ENCODE measurements at regions not wholly inside any gene's neighbourhood (a gene's known extent, or its start where the extent isn't known, plus 50 kb on each side); places are given as distances from the start of the nearest gene placed in this dataset.

DNA sequence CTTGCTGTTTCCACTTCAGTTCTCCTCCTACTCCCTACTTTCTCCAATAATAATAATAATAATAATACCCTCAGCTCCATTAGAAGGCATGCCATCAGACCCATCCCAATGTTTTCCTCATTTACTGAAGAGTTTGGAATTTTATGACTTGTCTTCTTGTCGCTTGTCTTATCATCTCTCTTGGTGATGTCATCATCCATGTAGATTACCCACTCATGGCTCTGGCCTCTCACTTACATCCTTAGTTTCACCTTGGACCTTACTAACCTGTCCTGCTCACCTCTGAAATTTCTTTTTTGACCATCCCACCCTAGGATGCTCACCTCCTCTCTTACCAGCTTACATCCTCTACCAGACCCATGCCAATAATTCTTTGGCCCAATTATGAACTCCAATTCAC, 329.3 kb downstream of the ACTL7B start:
- Histone ChIP-seq H3K4me2 (ENCODE audit: low read length) (no peak overlapping the region), H3K36me3 (replicated peaks; ENCODE audit: low read depth, low read length) (no peaks in the 10 kb centered on the region), H3K27ac (ENCODE audit: low read length) (no peak overlapping the region), H3K4me3 (ENCODE audit: low read length) (no peak overlapping the region), H3K79me2 (ENCODE audit: low read length) (no peaks in the 10 kb centered on the region), H4K20me1 (ENCODE audit: insufficient read depth, low read length) (no peaks in the 10 kb centered on the region), H3K27me3 (ENCODE audit: low read depth, low read length) (no peaks in the 10 kb centered on the region; the same call in 1 of the 2 replicates), H2AFZ (ENCODE audit: low read depth, low read length) (no peak overlapping the region), H3K9me3 (ENCODE audit: insufficient read depth, low read length) (no peaks in the 10 kb centered on the region), H3K4me1 (ENCODE audit: low read length) (no peaks in the 10 kb centered on the region), H3K9ac (ENCODE audit: low read length) (no peak overlapping the region)
- TF ChIP-seq, protein P1, sequence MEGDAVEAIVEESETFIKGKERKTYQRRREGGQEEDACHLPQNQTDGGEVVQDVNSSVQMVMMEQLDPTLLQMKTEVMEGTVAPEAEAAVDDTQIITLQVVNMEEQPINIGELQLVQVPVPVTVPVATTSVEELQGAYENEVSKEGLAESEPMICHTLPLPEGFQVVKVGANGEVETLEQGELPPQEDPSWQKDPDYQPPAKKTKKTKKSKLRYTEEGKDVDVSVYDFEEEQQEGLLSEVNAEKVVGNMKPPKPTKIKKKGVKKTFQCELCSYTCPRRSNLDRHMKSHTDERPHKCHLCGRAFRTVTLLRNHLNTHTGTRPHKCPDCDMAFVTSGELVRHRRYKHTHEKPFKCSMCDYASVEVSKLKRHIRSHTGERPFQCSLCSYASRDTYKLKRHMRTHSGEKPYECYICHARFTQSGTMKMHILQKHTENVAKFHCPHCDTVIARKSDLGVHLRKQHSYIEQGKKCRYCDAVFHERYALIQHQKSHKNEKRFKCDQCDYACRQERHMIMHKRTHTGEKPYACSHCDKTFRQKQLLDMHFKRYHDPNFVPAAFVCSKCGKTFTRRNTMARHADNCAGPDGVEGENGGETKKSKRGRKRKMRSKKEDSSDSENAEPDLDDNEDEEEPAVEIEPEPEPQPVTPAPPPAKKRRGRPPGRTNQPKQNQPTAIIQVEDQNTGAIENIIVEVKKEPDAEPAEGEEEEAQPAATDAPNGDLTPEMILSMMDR (IDR thresholded peaks at IDR 0.05; ENCODE audit: low read depth, low read length) = no peak
- no peak for TF ChIP-seq EZH2phosphoT487 (IDR thresholded peaks at IDR 0.05; ENCODE audit: low read depth)

DNA sequence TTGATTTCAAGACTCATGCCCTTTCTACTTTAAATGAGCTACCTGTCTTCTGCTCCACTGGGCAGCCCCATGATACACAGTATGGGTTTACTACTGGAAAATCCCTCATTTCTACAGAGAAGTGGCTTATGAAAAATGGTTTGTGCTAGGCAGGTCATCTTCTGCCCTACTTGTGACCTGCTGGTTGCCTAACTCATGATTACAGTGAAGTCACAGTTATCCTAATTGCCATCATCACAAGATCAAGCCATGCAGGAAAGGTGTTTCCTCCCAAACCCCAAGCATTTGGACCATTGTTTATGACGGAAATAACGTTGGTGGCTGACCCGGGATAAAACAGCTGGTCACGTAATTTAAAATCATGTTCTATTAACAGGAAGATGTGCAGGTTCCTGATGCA, 330.6 kb downstream of the ACTL7B start:
- Histone ChIP-seq H2AFZ (ENCODE audit: low read depth, low read length) (no peak overlapping the region), H3K79me2 (ENCODE audit: low read length) (no peaks in the 10 kb centered on the region), H3K36me3 (replicated peaks; ENCODE audit: low read depth, low read length) (no peaks in the 10 kb centered on the region), H3K9me3 (ENCODE audit: insufficient read depth, low read length) (no peaks in the 10 kb centered on the region), H3K4me1 (ENCODE audit: low read length) (no peaks in the 10 kb centered on the region), H3K27me3 (ENCODE audit: low read depth, low read length) (peaks cover 2% of the 10 kb centered on the region; the same call in 1 of the 2 replicates), H4K20me1 (ENCODE audit: insufficient read depth, low read length) (no peaks in the 10 kb centered on the region), H3K9ac (ENCODE audit: low read length) (no peak overlapping the region), H3K4me2 (ENCODE audit: low read length) (no peak overlapping the region), H3K4me3 (ENCODE audit: low read length) (no peak overlapping the region), H3K27ac (ENCODE audit: low read length) (no peak overlapping the region)
- TF ChIP-seq EZH2phosphoT487 (IDR thresholded peaks at IDR 0.05; ENCODE audit: low read depth) = no peak
- TF ChIP-seq, protein P1 (IDR thresholded peaks at IDR 0.05; ENCODE audit: low read depth, low read length) = no peak

DNA sequence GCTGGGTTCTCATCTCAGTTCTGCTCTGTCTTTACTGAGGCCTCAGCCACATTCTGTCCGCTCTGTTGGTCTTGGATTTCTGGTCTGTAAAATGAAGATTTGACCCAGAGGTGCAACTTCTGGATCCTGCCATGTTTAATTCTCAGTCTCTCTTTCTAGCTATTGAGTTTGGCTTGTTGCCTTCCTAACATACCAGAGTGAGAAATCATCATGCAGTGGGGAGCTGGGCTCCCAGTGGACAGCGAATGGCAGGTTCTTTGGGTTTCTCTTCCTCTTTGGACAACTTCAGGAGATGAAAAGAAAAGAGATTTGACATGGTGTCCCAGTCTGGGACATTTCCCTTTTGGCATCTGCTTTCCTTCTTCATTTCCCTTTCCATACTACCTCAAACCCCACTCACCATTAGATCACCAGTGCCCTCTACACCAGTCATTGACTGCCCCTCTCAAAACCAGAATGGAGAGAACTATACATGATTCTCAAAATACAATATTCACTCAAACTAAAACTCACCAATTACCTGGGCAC, 334.7 kb downstream of the ACTL7B start:
- H3K4me2 ChIP-seq (ENCODE audit: low read length) = no peak overlapping the region
- H3K36me3 ChIP-seq (replicated peaks; ENCODE audit: low read depth, low read length) = no peaks in the 10 kb centered on the region
- H3K27me3 ChIP-seq (ENCODE audit: low read depth, low read length) = peaks cover 15% of the 10 kb centered on the region; the same call in 1 of the 2 replicates
- H3K27ac ChIP-seq (ENCODE audit: low read length) = no peak overlapping the region
- no peak overlapping the region for H2AFZ ChIP-seq (ENCODE audit: low read depth, low read length)
- H3K4me1 ChIP-seq (ENCODE audit: low read length) = no peaks in the 10 kb centered on the region
- no peaks in the 10 kb centered on the region for H4K20me1 ChIP-seq (ENCODE audit: insufficient read depth, low read length)
- H3K9ac ChIP-seq (ENCODE audit: low read length) = no peak overlapping the region
- TF ChIP-seq, protein P1 (IDR thresholded peaks at IDR 0.05; ENCODE audit: low read depth, low read length) = no peak
- no peak for TF ChIP-seq EZH2phosphoT487 (IDR thresholded peaks at IDR 0.05; ENCODE audit: low read depth)
- H3K9me3 ChIP-seq (ENCODE audit: insufficient read depth, low read length) = no peaks in the 10 kb centered on the region
- H3K79me2 ChIP-seq (ENCODE audit: low read length) = no peaks in the 10 kb centered on the region
- no peak overlapping the region for H3K4me3 ChIP-seq (ENCODE audit: low read length)

DNA sequence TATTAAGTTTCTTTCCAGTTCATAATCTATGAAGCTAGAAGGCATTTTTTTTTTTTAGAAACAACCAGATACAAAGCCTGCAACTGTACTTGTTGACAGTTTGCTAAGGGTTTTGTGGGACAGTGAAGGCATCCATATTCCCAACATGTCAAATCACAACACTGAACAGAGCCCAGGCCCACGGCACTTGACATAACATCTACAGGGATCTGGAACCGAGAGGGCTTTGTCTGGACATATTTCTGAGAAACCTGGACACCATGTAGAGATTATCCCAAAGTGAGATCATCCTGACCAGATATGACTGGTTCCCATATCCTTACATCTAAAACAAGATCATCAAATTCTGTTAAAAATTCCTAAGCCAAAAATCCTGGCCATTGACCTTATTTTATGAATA, 336.3 kb downstream of the ACTL7B start:
- Histone ChIP-seq H3K9ac (ENCODE audit: low read length) (no peak overlapping the region), H3K79me2 (ENCODE audit: low read length) (no peaks in the 10 kb centered on the region), H4K20me1 (ENCODE audit: insufficient read depth, low read length) (no peaks in the 10 kb centered on the region), H2AFZ (ENCODE audit: low read depth, low read length) (no peak overlapping the region), H3K4me3 (ENCODE audit: low read length) (no peak overlapping the region), H3K9me3 (ENCODE audit: insufficient read depth, low read length) (no peaks in the 10 kb centered on the region), H3K4me1 (ENCODE audit: low read length) (no peaks in the 10 kb centered on the region), H3K27me3 (ENCODE audit: low read depth, low read length) (peaks cover 19% of the 10 kb centered on the region; the same call in 1 of the 2 replicates), H3K27ac (ENCODE audit: low read length) (no peak overlapping the region), H3K36me3 (replicated peaks; ENCODE audit: low read depth, low read length) (no peaks in the 10 kb centered on the region), H3K4me2 (ENCODE audit: low read length) (no peak overlapping the region)
- TF ChIP-seq, protein P1 (IDR thresholded peaks at IDR 0.05; ENCODE audit: low read depth, low read length) = no peak
- TF ChIP-seq EZH2phosphoT487 (IDR thresholded peaks at IDR 0.05; ENCODE audit: low read depth) = no peak
